HG02981 (cell line): ENCODE measurements at regions not wholly inside any gene's neighbourhood (a gene's known extent, or its start where the extent isn't known, plus 50 kb on each side); places are given as distances from the start of the nearest gene placed in this dataset.
"Not testable (repeated sequence)": the region's sequence is repeated elsewhere in the genome, so short reads cannot be mapped to it uniquely, and the experiment has no call there.

Experiments
- ATAC-seq: cut with Tn5 transposase; IDR thresholded peaks from one replicate; pipeline ENCODE4 v1.9.1; 2021; ENCODE audit warnings: mild to moderate bottlenecking, moderate library complexity; ENCODE audit not compliant: unreplicated experiment

DNA sequence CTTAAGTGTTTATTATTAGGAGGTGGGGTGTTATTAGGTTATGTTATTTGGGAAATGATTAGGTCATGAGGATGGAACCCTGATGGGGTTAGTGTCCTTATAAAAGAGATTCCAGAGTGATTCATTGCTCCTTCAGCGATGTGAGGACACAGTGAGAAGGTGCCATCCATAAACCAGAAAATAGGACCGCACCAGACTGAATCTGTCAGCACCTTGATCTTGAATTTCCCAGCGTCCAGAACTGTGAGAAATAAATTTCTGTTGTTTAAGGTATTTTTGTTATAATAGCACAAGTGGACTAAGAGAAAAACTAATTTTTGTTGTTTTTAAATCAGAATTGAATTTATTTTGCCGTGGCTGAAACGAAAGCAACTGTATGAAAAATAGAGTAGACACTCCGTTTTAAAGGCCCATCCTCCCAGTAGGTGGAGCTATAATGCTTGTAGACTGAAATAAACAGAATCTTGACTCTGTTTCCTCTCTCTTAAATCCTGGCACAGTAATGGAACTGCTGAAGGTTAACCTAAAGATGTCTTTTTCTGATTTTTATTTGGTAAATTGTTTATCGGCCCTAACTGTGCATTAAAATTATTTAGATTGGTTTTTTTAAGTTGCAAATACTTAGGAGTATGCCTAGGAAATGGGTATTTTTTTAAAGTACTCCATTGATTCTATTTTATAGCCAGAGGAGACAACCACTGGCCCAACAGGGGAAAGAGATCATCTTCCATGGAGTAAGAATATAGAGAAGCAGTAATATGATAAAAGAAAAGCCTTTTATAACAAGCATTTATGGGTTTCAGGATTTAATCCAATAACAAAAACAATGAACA lies 133.2 kb upstream of the ADAMTS3 start:
- peak; percentile 80 for ATAC-seq

DNA sequence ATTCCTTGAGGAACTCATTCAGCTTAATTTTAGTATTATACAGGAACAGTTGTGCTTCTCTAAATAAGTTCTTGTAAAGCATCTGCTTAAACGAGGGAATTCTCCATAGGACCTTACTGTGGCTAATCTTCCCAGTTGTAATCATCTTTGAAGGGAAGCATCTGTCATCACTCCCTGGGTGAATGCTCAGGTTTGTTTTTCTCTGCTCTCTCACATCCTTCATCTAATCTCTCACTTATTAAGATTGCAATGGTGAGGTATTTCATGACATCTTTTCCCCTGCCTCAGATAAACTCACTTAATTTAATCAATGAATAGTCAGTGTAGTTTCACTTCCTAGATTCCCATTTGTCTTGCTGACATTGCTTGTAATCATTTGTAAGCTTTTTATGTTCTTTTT lies 121.8 kb upstream of the ADAMTS3 start:
- no peak for ATAC-seq

DNA sequence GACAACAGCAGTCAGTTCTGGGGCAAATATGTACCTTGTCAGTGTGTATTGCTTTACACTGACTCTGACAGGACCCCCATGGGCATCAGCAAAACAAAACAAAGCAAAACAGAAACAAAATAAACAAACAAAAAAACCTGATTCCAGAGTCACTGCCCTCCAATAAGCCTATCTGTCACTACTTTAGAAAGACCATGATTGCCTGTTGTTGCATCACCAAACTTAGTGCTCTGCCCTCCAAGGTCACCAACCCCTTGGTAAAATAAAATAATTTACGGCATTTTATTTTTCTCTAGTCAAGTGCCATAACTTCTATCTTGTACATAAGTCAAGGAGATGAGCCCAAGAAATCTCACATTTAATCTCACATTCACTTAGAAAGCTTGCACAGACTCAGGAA lies 120.9 kb upstream of the ADAMTS3 start:
- ATAC-seq = no peak

DNA sequence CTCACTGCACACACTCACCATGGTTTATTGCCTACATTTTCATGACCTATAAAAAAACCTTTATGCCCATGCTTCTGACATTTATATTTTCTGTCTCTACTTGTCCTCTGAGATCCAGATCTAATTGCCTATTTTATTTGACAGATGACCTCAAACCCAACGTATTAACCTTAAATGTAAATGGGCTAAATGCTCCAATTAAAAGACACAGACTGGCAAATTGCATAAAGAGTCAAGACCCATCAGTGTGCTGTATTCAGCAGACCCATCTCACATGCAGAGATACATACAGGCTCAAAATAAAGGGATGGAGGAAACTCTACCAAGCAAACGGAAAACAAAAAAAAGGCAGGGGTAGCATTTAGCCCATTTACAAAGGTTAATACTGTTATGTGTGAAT lies 117.4 kb upstream of the ADAMTS3 start:
- ATAC-seq = not testable (repeated sequence)

DNA sequence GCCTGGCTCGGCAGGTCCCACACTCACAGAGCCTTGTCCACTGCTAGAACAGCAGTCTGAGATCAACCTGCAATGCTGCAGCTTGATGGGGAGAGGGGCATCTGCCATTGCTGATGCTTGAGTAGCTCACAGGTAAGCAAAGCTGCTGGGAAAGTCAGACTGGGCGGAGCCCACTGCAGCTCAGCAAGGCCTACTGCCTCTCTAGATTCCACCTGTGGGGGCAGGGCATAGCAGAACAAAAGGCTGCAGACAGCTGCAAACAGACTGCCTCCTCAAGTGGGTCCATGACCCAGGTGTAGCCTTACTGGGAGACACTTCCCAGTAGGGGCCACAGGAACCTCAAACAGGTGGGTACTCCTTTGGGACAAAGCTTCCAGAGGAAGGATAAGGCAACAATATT lies 110.6 kb upstream of the ADAMTS3 start:
- ATAC-seq = no peak

DNA sequence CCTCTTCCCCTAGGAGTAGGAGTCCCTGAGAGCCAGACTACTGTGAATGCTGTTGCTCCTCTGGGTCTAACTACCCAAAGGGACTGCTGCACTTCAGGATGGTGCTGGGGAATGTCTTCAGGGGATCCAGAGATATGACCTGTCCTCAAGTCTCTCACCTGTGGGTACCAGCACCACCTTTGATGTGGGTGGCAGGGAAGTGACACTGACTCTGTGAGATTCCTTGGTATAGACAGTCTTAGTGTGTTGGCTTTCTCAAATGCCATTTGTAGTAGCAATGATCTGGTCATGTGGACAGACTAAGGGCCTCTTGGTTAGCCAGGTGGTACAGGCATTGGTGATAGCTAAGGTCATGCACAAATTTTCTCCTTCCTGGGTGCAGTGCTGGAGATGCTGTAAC lies 108.9 kb upstream of the ADAMTS3 start:
- no peak for ATAC-seq

DNA sequence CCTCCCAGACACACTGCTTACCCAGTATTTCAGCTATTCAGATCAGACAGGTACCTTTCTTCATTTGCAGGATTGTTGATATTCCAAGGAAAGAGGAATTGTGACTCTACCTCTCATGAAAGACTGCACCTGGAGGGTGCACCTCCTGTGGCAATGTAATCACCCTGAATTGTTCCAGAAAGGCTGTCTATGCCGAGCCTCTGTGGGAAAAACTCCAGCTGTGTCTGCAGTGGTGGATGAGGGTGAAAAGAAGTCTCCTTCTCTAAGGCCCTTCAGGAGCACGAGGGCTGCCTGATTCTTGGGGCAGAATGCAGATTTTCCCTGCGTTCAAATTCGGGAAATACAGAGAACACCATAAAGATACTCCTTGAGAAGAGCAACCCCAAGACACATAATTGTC lies 108.2 kb upstream of the ADAMTS3 start:
- ATAC-seq = no peak

DNA sequence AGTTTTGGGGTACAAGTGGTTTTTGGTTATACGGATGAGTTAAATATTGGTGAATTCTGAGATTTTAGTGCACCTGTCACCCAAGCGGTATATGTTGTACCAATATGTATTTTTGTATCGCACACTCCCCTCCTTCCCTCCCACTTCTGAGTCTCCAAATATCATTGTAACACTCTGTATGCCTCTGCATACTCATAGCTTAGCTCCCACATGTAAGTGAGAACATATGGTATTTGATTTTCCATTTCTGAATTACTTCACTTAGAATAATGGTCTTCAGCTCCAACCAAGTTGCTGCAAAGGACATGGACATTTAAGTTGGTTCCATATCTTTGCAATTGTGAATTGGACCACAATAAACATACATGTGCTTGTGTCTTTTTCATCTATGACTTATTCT lies 103.0 kb upstream of the ADAMTS3 start:
- no peak for ATAC-seq

DNA sequence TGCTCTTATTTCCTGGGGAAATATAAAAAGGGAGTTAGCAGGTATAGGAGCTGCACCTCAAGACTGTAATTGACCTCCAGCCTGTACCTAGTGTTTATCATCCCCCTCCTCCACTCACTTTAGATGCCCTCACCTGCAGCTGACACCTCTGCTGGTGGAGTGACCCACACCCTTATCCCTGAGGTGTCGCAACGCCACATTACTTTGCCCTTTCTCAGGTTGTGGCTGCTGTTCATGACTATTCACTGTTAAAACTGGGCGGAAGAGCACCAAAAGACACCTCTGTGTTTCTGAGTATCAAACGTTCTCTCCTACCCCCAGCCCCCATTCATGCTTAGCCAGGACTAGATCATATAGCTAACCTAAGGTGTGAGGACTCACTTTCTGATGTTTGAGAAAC lies 101.5 kb upstream of the ADAMTS3 start:
- ATAC-seq = no peak

DNA sequence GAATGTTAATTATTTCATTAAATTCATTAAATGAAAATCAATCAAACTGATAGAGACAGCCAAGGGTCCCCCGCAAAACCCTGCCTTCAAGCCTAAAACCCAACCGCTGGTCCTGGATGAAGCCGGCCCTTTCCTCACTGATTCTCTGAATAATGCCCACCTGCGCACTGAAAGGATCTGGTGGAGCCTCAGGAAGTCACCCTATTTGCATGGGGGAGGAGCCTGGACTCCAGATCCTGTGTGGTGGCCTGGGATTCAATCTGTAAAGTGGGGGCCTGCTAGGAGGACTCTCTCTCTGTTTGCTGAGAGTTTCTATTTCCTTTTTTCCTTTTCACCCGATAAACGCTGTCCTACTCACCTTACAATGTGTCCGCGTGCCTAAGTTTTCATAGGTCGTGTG lies 97.9 kb upstream of the ADAMTS3 start:
- no peak for ATAC-seq

DNA sequence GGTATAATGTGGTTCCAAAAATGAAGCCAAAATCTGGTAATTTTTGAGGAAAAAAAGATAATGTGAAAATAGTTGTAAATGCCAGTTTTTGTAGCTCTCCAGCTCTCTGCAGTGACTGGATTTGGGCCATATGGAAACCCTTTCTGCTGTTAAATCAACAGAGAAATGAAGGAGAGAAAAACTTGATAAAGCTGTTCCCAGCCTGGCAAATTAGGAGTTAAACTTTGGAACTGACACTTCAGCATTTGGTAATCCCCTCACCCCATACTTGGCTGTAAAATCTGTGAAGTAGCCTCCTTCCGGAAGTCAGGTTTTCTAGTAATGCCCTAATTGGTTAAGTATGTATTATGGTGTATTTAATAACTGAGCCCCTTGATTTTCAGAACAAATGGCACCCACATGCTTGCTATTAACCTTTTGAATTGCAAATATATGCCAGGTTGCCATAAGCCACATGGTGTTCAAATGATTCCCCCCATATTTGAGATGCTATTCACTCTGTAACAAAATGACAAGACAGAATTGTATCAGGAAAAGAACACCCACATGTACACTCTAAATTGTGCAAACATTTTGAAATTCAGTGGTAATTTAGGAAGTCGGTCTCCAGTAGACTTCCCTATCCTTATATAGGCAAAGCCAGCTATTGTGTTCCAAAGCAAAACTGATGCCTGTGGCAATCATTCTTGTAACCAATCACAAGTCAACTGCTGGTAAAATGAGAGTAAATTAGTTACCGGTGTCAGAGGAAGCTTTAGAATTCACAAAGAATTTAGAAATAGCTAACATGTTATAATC lies 96.3 kb upstream of the ADAMTS3 start:
- no peak for ATAC-seq

DNA sequence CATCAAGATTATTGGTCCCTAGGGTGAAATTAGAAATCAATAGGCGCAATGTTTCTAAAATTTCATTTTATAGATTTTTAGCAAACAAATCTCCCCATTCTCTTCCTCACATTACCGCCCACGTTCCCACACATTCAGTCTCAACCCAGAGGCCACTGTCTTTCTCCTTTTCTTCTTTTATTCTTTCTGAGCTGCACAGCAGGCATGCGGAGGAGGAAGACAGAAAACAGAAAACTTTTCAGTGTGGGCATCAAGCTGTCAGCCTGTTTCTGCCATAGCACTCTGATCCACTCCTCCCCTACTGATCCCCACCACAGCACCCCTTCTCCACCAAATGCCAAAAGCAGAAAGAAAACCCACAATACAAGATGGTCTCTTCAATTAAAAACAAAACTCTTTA lies 94.8 kb upstream of the ADAMTS3 start:
- no peak for ATAC-seq

DNA sequence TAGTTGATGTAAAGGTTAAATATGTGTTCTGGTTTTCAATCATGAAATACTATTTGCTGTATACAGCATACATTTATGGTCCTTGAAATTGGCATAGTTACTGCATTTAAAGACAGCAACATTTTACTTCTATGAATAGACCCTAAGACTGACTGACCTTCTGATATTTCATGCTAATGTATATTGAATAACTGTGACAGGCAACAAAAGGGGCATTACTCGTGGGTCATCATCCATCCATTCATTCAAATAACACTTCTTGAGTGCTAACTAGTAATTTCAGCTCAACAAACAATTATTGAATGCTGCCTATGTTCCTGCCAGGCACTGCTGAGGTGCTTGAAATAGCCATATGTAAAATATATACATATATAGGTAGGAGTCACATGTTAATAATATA lies 92.8 kb upstream of the ADAMTS3 start:
- ATAC-seq = no peak

DNA sequence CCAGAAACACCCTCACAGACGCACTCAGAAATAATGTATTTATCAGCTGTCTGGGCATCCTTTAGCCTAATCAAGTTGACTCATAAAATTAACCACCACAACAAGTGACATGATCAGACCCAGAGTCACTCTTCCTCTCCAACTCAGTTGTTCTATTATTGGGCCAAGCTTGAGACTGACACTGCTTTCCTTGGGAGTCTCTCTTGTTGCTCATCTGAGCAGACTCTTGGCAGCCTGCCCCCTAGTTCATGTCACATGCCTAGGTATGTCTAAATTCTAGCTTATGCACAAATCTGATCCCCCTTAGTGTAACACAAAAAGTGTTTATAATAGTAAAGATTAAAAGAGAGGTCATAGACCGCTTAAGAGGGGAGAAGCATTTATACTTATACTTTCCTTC lies 72.6 kb upstream of the ADAMTS3 start:
- ATAC-seq = no peak

DNA sequence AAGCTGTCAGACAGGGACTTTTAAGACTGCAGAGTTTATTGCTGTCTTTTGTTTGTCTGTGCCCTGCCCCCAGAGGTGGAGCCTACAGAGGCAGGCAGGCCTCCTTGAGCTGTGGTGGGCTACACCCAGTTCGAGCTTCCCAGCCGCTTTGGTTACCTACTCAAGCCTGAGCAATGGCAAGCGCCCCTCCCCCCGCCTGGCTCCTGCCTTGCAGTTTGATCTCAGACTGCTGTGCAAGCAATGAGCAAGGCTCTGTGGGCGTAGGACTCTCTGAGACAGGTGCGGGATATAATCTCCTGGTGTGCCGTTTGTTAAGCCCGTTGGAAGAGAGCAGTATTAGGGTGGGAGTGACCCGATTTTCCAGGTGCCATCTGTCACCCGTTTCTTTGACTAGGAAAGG lies 67.8 kb upstream of the ADAMTS3 start:
- ATAC-seq = not testable (repeated sequence)

DNA sequence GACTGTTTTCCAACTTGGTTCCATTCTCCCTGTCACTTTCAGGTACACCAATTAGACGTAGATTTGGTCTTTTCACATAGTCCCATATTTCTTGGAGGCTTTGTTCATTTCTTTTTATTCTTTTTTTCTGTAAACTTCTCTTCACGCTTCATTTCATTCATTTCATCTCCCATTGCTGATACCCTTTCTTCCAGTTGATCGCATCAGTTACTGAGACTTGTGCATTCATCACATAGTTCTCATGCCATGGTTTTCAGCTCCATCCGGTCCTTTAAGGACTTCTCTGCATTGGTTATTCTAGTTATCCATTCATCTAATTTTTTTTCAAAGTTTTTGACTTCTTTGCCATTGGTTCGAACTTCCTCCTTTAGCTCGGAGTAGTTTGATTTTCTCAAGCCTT lies 66.9 kb upstream of the ADAMTS3 start:
- not testable (repeated sequence) for ATAC-seq

DNA sequence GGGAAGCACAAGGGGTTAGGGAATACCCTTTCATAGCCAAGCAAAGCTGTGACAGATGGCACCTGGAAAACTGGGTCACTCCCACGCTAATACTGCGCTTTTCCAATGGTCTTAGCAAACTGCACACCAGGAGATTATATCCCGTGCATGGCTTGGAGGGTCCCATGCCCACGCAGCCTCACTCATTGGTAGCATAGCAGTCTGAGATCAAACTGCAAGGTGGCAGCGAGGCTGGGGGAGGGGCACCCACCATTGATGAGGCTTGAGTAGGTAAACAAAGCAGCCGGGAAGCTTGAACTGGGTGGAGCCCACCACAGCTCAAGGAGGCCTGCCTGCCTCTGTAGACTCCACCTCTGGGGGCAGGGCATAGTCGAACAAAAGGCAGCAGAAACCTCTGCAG lies 63.2 kb upstream of the ADAMTS3 start:
- not testable (repeated sequence) for ATAC-seq

DNA sequence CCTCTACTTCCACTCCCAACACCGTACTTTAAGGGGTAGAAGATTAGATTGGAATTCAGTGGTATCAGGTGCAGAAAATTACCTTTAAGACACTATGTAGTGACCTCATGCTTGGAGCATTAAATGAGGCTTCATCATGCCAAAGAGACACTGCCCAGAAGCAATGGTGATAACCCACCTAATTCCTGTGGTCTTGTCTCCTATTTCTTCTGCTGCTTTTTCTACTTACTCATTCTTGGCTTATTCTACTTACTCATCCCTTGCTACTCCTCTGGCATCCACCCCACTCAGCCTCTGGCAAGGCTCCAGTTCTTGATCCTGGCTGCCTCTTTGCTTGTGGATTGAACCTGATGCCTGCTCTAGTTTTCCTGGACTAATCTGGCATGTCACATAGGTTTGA lies 62.3 kb upstream of the ADAMTS3 start:
- ATAC-seq = no peak

DNA sequence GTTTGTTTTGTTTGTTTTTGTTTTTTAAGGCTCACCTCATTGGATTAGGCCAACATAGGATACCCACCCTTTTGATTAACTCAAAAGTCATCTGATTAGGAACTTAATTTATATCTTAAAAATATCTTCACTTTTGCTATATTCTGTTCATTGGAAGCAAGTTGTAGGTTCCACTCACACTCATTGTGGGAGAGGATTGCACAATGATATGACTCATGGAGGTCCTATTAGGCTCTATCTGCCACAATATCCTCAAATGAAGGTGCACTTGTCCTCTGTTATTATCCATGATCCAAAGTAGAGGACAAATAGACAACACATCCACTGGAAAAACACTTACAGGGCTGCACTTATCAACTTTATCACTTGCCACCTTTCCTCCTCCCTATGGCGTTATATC lies 60.5 kb upstream of the ADAMTS3 start:
- ATAC-seq = no peak

DNA sequence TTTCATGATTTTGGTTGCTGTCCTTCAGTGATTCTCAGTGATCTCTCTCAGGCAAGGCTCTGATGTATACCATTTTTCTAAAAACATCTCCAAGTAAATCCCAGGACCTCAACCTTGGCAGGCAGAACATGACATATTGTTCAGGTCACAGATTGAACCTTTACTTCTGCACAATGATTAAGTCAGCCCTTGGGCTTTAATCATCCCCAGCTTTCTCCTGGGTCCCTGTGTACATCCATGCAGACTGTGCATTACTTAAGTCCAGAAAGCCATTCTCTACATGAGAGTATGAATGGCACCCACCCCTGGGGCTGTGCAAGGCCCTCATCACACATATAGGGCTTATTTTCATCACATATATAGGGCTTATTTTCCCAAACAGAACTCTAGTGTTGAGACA lies 58.7 kb upstream of the ADAMTS3 start:
- ATAC-seq = no peak
